SK-N-SH (cell line): ENCODE measurements at regions not wholly inside any gene's neighbourhood (a gene's known extent, or its start where the extent isn't known, plus 50 kb on each side); places are given as distances from the start of the nearest gene placed in this dataset.

Experiments used
- ELF1 ChIP-seq: IDR thresholded peaks from 2 replicates; pipeline ENCODE4 v1.4.0; 2012
- FOXJ3 ChIP-seq: sonication (generic); formaldehyde crosslinking; IDR thresholded peaks from 2 replicates; pipeline ENCODE4 v1.5.1; 2020; ENCODE audit warnings: mild to moderate bottlenecking, missing genetic modification reagents
- FOXM1 ChIP-seq: IDR thresholded peaks from 2 replicates; pipeline ENCODE4 v1.4.0; 2012; ENCODE audit warnings: low read depth, mild to moderate bottlenecking
- GABPA ChIP-seq: IDR thresholded peaks from 2 replicates; pipeline ENCODE4 v1.4.0; 2012; ENCODE audit warnings: low read depth, mild to moderate bottlenecking
- GATA2 ChIP-seq: sonication (generic); formaldehyde crosslinking; IDR thresholded peaks from 2 replicates; pipeline ENCODE4 v1.5.0; 2020; ENCODE audit warnings: mild to moderate bottlenecking, missing genetic modification reagents
- JUND ChIP-seq: IDR thresholded peaks from 2 replicates; pipeline ENCODE4 v1.4.0; 2012
- MEF2A ChIP-seq: IDR thresholded peaks from 2 replicates; pipeline ENCODE4 v1.4.0; 2012; ENCODE audit warnings: low read depth, borderline replicate concordance
- NFIC ChIP-seq: IDR thresholded peaks from 2 replicates; pipeline ENCODE4 v1.4.0; 2012; ENCODE audit warnings: borderline replicate concordance
- POLR2AphosphoS5 ChIP-seq: IDR thresholded peaks from 2 replicates; pipeline ENCODE4 v1.6.1; 2012; ENCODE audit warnings: low read depth, low read length
- RCOR1 ChIP-seq: fragments of 150-350 bp; IDR thresholded peaks from 2 replicates; pipeline ENCODE4 v1.6.1; 2017; ENCODE audit warnings: antibody characterized with exemption, low read length
- REST ChIP-seq: IDR thresholded peaks from 2 replicates; pipeline ENCODE4 v1.6.1; 2012; ENCODE audit warnings: mild to moderate bottlenecking, low read depth, low read length, moderate library complexity
- RFX5 ChIP-seq: IDR thresholded peaks from 2 replicates; pipeline ENCODE4 v1.6.1; 2012; ENCODE audit warnings: mild to moderate bottlenecking, improper control_type of control experiment, low read length
- RXRA ChIP-seq: IDR thresholded peaks from 2 replicates; pipeline ENCODE4 v1.4.0; 2012; ENCODE audit warnings: low read depth, mild to moderate bottlenecking, borderline replicate concordance
- TAF1 ChIP-seq: IDR thresholded peaks from 2 replicates; pipeline ENCODE4 v1.6.1; 2012; ENCODE audit warnings: low read depth, mild to moderate bottlenecking, low read length, moderate library complexity, borderline replicate concordance
- TEAD4 ChIP-seq: IDR thresholded peaks from 2 replicates; pipeline ENCODE4 v1.4.0; 2012; ENCODE audit warnings: mild to moderate bottlenecking, borderline replicate concordance; ENCODE audit not compliant: insufficient read depth
- YY1 ChIP-seq: IDR thresholded peaks from 2 replicates; pipeline ENCODE4 v1.4.0; 2012; ENCODE audit warnings: low read depth, mild to moderate bottlenecking
- ZBTB33 ChIP-seq: IDR thresholded peaks from 2 replicates; pipeline ENCODE4 v1.4.0; 2012; ENCODE audit warnings: low read depth, borderline replicate concordance

DNA sequence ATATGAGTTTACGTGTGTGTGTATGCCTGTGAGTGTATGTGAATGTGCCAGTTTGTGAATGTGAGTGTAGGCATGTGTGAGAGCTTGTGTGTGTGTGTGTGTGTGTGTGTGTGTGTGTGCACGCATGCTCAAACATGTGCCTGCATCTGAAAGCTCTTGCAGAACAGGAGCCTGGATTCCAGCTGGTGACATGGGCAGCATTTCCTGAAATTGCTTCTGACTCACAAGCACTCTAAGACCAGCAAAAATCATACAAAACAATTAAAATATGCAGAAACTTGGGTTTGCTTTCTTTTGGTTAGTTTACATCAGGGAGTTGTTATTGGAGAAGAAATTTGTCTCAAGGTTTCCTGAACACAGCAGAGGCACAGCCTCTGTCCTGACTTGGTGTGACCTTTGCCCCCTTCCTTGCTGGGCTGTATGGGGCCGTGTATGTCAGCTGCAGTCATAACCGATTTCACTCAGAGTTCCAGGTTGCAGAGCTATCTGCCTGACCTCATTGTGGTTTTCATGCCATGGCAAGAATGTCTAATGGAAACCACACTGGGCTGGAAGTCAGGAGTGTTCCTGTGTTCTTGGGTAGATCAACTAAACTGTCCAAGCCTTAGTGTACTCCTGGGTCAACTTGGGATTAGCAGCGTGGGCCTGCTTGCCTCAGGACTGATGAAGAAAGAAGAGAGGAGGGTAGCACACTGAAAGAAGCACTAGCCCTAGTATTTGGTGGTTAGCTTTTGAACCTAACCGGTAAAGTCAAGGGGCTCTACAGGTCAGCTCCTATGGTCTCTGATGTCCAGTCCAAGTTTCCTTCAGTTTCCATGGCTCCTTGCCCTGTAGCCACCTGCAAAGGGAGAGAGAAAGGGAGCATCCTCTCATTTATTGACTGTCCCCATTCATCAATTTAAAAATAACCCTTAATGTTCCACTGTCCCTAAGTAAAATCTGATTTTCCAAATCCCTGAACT, 143.7 kb downstream of the SNX19 start (continued):
- 0 out of 2 replicates have a peak, but pooled peaks have one; percentile 53 for TF ChIP-seq MEF2A
- TF ChIP-seq GABPA: no peak
- TF ChIP-seq POLR2AphosphoS5: peak; percentile 80; the same call in 1 of the 2 replicates
- TF ChIP-seq FOXJ3 (CRISPR knock-in tag): no peak
- TF ChIP-seq RXRA: peak; percentile 99
- TF ChIP-seq GATA2 (CRISPR knock-in tag): no peak
- peak; percentile 74; the same call in 1 of the 2 replicates for TF ChIP-seq ZBTB33
- TF ChIP-seq TEAD4: peak; percentile 99
- no peak; the same call in 1 of the 2 replicates for TF ChIP-seq ELF1
- peak; percentile 87 for TF ChIP-seq JUND
- peak; percentile 60; the same call in 1 of the 2 replicates for TF ChIP-seq REST
- TF ChIP-seq RCOR1: no peak
- TF ChIP-seq RFX5: no peak
- TF ChIP-seq NFIC: peak; percentile 86
- peak; percentile 72 for TF ChIP-seq FOXM1
- TF ChIP-seq TAF1: peak; percentile 16; the same call in 1 of the 2 replicates
- no peak for TF ChIP-seq YY1
